ENCODE measurements at regions not wholly inside any gene's neighbourhood (a gene's known extent, or its start where the extent isn't known, plus 50 kb on each side); places are given as distances from the start of the nearest gene placed in this dataset.

DNA sequence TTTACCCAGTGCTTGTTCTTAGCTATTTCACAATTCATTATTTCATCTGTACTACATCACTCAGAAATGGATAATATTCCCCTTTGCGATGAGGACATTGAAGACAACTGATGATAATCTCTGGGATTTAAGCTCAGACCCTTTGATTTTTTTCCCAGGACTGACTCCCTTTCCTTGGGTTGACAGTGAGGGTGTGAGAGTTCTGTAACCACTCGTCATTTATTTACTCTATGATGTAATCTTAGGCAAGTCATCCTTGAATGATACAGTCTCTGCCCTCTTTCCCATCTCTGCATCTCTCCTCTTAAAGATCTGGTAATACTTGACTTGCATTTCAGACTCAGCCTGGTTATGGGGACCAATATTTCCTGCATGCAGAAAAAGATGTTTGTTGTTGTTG, 1041.7 kb downstream of the AGBL1 start:
- TF ChIP-seq TOX (CRISPR knock-in tag; IDR thresholded peaks at IDR 0.05; ENCODE audit: borderline replicate concordance) (no peak), ARNTL (CRISPR knock-in tag; IDR thresholded peaks at IDR 0.05; ENCODE audit: borderline replicate concordance, low read depth) (no peak), ZNF565 (CRISPR knock-in tag; conservative IDR thresholded peaks at IDR 0.05; ENCODE audit: low read depth) (no peak), BACH2 (CRISPR knock-in tag; IDR thresholded peaks at IDR 0.05; ENCODE audit: borderline replicate concordance) (no peak)
- TF ChIP-seq, protein P1, sequence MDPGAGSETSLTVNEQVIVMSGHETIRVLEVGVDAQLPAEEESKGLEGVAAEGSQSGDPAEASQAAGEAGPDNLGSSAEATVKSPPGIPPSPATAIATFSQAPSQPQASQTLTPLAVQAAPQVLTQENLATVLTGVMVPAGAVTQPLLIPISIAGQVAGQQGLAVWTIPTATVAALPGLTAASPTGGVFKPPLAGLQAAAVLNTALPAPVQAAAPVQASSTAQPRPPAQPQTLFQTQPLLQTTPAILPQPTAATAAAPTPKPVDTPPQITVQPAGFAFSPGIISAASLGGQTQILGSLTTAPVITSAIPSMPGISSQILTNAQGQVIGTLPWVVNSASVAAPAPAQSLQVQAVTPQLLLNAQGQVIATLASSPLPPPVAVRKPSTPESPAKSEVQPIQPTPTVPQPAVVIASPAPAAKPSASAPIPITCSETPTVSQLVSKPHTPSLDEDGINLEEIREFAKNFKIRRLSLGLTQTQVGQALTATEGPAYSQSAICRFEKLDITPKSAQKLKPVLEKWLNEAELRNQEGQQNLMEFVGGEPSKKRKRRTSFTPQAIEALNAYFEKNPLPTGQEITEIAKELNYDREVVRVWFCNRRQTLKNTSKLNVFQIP (CRISPR knock-in tag; IDR thresholded peaks at IDR 0.05; ENCODE audit: borderline replicate concordance, low read depth) = no peak

Measured in SK-N-SH treated with all-trans-retinoic acid at 6 μM for 48 hours (cell line).